NCI-H2196 (cell line): ENCODE measurements at regions not wholly inside any gene's neighbourhood (a gene's known extent, or its start where the extent isn't known, plus 50 kb on each side); places are given as distances from the start of the nearest gene placed in this dataset.
"Not testable (repeated sequence)": the region's sequence is repeated elsewhere in the genome, so short reads cannot be mapped to it uniquely, and the experiment has no call there.

Experiments used
- DNase-seq: peaks from one replicate; lab custom pipeline; 2025; ENCODE audit not compliant: unreplicated experiment; lab: John Stamatoyannopoulos, UW

DNA sequence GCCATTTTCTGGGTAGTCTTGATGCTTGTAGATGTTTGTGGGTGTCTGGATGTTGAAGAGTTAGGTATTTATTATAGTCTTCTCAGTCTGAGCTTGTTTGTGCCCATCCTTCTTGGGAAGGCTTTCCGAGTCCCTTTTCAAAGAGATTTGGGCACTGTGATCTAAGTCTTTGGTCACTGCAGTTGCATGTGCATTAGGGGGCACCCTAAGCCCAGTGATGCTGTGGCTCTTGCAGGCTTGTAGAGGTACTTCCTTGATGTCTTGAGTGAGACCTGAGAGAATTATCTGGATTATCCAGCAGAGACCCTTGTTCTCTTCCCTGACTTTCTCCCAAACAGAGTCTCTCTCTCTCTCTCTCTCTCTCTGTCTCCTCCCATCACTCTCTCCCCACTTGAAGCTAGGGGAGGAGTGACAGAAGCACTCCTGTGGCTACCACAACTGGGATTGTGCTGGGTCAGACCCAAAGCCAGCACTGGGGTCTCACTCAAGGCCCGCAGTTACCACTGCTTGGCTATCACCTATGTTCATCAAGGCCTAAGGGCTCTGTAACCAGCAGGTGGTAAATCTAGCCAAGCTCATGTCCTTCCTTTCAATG is 68.5 kb downstream of the TMCO5A start:
- DNase-seq, result no peak

DNA sequence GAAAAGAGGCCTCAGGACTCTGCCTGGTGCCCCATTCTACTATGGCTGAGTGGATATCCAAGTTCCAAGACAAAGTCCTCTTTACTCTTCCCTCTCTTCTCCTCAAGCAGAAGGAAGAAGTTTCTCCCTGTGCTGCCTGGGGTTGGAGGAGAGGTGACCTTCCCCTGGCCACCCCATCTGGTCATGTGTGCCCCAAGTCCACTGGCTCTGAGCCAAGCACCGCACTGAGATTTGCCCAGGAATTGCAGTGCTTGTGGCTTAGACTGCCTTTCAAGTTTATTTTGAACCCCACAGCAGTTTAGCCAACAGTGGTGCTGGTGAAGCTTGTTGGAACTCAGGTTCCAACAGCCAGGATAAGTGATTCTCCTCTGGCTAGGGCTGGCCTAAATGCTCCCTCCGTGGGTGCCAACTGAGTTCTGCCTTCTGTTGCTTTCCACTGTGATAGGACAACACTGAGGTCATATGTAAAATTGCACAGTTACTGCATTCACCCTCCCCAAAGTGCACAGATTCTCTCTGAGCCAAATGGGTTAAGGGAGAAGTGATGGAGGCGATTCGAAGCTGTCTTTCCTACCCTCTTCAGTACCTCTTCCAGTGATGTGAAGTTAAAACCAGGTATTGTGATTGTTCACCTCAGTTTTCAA is 69.9 kb downstream of the TMCO5A start:
- no peak for DNase-seq

DNA sequence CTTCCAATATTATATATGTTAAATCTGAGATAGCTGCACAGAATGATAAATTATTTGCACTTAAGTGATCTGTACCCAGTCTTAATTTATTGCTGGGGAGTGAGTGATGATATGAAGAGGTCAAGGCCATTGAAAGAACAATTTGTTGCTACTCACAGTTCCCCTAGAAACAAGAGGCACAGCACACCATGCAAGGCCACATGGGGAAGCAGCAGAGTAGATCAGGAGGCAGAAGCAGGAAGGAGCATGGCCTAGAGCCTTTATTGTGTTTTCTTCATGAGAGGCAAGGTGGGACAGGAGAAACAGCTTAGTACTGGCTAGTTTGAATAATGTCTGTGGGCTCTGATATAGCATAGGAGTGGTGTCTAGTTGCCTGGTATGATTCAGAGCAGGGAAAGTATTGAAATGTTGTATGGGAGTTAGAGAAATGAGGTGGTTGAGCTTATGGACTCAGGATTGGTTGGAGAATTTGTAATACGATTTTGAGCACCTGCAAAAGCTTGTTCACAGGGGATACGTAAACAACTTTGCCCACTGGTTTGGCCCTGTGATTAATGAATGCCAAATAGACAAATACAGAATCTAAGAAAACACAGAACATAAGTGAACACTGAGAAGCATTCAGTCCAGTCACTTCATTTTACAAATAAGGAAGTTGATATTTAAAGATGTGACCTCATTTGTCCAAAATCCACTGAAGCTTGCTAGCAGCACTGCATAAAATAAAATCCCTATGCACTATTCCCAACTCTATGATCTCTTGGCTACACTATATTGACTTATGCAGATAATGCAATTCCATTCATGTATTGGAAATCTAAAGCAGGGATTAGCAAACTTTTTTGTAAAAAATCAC is 71.7 kb downstream of the TMCO5A start:
- no peak for DNase-seq

DNA sequence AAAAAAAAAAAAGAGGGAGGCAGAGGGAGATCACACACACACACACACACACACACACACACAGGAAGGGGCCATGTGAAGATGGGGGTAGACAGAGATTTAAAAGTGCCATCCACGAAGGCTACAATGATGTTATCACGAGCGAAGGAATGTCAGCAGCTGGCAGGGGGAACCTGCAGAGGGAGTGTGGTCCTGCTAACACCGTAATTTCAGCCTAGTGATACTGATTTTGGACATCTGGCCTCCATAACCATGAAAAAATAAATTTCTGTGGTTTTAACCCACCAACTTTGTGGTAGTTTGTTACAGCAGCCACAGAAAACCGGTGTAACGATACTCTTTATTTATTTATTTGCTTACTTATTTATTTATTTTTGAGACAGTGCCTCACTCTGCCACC is 76.0 kb downstream of the TMCO5A start:
- no peak for DNase-seq

DNA sequence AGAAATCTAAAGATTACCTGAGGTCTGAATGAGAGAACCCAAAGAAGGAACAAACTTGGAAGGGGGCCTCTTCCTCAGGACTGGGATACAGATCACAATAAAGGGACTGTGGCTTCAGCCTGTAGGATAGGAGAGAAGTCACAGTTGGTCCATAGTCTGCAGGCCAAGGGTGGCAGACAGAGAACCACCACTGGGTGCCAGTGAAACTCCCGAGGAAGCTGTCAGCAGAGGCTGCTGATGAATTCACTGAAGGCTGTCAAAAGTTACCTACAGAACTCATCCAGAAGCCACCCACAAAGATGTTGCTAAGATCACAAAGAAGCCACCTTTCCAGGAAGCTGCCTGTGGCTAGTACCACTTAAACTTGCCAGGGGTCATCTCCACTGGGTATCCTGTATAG is 78.5 kb downstream of the TMCO5A start:
- no peak for DNase-seq

DNA sequence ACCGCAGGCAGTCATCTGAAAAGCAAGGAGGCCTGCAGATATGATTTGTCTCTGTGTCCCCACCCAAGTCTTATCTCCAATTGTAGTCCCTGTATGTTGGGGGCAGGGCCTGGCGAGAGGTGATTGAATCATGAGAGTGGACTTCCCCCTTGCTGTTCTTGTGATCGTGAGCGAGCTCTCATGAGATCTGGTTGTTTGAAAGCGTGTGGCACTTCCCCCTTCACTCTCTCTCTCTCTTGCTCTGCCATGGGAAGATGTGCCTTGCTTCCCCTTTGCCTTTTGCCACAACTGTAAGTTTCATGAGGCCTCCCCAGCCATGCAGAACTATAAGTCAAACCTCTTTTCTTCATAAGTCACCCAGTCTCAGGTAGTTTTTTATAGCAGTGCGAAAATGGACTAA is 83.3 kb downstream of the TMCO5A start:
- DNase-seq, result no peak

DNA sequence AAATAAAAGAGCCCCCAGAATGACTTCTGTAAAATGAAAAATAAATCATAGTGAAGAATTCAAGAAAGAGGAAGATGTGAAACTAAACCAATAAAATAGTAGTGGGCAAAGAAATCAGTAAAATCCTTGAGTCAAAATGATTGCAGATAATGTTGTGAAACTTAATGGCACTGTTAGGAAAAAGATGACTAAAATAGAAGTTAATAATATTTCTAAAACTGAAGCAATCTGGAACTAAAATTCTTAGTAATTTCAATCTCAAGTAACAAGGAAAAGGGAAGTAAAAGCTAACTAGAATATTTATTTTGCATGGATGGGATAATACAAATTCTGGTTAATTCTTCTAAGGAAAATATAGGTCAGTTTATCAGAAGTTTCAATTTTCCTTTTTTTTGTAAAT is 84.6 kb downstream of the TMCO5A start:
- DNase-seq, result no peak

DNA sequence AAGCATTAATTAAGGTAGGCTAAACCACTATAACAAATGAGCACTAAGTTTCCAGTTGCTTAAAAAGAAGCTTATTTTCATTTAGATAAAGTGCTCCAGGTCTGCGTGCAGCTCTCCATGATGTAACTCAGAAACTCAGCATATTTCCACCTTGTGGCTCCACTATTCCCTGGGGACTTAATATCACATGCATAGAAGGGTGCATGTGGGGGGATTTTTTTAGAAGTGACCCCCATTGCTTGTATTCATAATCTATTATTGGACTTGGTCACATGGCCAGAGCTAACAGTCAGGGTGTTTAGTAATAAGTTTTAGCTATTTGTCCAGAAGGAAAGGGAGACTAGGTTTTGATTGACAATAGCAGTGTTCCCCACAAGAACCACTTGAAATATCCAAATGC is 86.8 kb downstream of the TMCO5A start:
- no peak for DNase-seq

DNA sequence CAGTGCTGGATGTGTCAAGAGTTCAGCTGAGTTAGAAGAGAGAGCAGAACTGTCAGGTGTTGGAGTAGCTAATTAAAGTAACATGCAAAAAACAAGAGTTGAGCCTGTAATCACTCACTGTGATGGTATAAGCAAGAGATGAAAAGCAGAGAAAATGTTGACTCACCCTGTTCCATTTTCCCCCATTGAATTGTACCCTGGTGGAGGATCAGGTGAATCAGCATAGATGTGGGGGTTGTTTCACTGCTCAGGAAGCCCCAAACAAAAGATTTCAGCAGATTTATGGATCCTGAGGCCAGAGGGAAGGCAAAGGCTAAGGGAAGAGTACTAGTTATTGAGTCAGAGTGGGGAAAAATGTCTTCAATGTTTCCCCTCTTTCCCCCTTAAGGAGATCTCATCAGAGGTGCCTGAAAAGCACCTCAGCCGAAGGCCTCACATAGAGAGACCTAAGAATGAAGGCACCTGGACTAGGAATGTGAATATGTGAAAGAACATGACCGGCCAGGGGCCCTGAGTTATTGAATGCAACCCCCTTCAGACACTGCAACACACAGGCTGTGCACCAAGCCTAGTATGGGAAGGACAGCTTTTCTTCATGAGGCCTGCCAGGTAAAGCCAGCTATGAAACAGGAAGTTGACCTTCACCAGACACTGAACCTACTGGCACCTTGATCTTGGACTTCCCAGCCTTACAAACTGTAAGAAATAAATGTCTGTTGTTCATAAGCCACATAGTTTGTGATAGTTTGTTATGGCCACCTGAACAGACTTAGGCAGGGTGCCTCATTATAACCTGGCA is 90.1 kb downstream of the TMCO5A start:
- DNase-seq, result no peak

DNA sequence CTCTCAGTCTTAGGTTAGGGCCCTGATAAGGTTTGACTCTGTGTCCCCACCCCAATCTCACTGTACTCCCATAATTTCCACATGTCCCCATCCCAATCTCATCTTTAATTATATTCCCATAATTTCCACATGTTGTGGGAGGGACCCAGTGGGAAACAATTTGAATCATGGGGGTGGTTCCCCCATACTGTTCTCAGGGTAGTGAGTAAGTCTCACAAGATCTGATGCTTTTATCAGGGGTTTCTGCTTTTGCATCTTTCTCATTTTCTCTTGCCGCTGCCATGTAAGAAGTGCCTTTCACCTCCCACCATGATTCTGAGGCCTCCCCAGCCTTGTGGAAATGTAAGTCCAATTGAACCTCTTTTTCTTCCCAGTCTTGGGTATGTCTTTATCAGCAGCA is 91.2 kb downstream of the TMCO5A start:
- not testable (repeated sequence) for DNase-seq

DNA sequence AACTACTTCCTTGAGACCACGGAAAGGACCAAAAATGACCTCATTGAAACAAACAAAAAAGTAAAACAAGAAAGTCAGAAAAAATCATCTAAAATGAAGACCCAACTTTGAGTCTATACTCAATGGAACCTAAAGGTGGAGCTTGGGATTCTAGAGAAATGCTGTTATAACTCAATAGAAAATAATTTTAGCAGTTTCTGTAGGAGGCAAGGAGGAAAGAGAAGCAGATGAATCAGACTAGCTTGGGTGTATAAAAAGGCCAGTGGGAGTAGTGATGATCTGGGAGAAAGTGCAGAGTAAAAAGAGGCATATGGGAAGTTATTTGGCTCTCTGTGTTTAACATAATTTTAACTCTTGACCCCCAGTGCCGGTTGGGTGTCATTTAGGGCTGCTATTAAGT is 94.4 kb downstream of the TMCO5A start:
- DNase-seq, result no peak

DNA sequence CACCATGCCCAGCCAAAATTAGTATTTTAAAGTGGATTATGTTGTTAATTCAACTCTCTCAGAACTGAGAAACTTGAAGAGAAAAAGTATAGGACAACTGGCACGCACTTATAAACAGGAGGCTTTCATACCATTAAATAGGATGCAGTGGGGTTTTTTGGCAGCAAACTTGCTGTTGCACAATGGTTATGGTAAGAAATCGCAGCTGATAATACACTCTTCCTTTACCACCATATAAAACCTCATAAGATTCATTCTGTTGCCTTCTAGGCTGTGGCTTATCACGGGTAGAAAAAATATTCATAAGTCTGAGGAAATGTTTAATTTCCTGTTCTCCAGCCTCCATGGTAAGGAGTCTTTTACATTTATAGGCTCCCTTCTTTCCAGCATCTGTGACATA is 95.3 kb downstream of the TMCO5A start:
- no peak for DNase-seq

DNA sequence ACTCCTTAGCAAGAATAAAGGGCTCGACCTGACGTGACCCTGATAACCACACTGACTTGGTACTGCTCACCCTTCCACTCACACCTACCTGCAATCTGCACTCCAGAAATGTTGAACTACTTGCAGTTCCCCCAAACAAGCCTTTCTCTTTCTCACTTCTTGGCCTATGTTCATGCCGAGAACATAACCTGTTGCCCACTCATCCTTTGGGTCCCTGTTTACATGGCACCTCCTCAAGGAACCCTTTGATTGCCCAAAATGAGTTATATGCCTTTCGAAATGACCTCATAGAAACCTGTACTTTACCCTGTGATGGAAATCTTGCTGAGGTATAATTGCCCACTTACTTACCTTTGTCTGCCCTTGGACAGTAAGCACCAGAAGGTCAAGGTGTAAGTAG is 96.2 kb downstream of the TMCO5A start:
- DNase-seq, result no peak

DNA sequence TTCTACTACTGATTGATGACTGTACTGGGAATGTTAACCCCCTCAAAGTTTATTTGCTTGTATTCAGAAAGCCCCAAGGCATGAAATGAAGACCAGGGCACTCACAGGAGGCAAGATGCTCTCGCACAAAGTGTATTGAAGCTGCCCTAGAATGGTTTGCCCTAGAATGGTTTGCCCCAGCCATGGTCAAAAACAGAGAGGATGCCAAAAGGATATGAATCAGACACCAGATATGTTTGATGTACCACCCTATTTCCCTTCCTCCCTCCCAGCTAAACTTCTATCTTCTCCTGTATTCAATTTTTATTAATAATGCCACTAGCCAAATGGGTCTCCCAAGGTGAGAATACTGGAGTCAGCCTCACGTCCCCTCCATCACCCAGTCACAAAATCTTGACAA is 101.3 kb downstream of the TMCO5A start:
- no peak for DNase-seq

DNA sequence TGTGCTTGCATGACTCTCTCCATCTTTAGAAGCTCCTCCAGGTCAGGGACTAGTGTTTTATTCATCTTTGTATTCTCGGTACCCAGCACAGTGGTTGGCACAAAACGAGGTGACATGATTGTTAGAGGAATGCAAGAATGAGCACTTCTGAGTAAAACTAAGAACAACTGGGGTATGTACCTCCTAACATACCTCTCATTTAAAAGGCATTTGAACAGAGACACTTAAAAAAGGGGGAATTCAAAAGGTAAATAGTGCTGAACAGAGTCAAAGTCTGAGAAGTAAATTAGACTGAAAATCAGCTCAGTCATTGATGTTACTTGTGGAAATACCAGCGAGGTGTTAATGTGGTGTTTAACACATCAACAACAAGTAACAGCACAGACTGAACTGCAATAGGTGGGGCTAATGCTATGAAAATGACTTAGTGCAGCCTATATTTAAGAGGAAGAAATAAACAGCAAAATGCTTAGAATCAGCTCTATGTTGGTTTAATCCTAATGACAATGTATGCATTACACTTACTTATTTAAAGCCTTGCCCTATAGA is 102.4 kb downstream of the TMCO5A start:
- DNase-seq, result no peak

DNA sequence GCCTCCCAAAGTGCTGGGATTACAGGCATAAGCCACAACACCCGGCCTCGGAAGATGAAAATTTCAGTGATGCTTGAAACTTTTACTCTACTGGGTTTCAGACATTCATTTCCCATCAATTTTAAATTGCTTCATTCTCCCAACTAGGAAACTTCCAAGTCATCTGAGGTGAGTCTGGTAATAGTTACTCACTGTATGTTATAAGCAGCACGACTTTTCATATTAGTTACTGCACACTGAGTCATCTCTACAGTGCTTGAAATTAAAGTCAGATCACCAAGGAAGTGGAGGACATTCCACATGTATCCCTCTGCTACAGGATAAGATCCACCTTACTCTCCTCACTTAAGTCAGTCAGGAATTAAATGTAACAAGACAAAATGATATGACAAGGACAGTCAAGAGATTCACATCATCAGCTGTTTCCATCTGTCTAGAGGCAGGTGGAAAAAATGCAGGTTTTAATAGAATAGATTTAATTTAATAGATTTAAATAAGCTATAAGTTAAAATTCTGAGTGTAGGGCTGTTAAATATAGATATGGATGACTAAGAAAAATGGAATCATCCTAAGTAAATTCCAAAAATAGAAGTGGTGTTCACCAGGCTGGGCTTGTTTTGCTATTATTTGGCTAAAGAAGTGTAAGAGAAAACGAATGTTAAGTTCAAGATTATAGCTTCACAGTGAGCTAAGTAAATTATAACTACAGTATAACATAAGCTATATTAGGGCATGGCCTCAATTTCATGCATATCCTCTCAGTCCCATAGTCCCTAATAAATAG is 104.4 kb downstream of the TMCO5A start:
- DNase-seq, result no peak

DNA sequence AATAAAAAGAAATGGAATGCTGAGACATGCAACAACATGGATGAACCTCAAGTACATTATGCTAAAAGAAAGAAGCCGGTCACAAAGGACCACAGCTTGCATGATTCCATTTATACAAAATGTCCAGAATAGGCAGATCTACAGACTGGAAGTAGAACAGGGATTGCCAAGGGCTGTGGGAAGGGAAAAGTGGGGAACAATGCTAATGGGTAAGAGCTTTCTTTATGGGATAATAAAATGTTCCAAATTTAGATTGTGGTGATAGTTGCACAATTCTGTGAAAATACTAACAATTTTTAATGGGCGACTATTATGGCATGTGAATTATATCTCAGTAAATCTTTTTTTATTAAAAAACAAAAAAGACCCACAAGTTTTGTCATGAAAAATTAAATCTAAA is 106.2 kb downstream of the TMCO5A start:
- no peak for DNase-seq

DNA sequence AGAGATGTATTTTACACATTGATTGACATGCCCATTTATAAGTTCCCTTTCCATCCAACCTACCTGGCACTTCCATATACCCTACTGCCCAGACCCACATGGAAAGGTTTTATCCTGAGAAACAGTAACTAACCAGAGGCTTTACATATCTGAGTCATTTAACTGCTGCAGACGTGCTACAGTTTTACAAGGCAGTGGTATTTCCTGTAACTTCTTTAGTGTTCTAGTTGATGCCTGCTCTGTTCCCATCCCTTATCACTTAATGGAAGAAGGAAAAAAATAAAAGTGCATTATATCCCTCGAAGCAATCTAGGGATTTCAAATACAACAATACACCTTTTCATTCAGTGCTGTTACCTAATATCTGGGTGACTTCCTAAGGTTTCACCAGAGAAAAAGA is 107.1 kb downstream of the TMCO5A start:
- no peak for DNase-seq

DNA sequence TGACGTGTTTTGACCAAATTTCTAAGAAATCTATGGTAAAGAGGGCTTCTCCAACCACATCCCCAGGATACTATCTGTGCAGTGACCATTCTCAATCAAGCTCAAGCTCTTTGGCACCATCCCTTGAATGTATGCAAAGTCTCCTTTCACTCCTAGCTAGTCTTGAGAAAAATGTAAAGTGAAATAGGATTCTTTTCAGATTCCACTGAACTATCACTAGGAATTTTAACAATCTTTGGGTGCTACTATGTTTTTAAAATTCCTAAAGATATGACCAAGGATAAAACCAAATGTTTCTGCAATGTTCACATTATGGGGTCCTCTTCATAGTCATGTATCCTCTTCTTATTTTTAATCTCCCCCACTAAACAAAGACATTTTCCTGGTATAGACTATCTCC is 107.8 kb downstream of the TMCO5A start:
- DNase-seq, result no peak

DNA sequence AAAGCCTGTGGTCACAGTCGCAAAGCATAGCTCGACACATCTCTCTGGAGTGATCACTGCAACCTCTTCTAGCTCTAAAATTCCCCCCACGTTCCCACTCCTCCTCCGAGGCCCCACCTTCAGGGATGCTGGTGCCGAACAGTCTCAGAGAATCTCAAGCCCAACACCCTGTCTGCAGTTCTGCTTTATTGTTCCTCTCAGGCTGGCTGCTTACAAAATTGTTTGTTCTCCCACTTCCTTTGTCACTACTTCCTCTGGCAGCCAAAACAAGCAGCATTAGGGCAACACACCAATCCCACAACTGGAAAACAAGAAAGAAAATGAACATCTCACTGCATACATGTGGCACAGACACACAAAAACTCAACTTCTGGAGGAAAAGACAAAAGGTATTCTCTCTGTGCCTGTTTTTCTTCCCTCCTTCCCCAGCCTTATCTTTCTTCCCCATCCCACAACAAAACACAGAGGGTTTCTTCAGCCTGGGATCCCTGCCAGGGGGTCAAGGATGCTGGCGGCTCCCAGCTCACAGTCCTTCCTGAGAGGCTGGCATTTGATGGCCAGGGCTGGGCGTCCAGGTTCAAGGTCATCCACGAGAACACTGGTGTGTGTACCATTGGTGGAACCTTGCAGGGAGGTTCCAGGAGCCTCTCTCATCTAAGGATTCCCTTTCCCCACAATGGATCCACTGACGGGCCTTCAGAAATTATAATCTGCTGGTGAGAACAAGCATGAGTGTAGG is 108.4 kb downstream of the TMCO5A start:
- DNase-seq, result no peak
